ENCODE measurements at regions not wholly inside any gene's neighbourhood (a gene's known extent, or its start where the extent isn't known, plus 50 kb on each side); places are given as distances from the start of the nearest gene placed in this dataset.

DNA sequence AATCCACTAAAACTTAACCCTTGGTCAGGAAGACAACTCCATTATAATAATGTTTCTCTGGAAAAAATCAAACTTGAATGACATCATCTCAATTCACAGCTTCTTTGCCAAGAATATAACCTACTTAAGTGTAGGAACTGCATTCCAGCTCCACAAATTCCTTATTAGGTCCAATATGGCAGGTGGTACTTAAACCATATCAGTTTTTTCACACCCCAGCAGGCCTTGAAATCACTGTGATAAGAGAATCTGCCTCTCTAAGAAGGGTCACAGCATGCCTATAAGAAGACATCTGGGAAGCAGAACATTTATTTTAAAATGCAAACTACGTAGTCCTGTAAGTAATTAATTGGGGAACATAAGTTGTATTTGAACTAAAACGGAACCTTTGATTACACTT is 687.8 kb downstream of the DIAPH3 start:
- 86 to 91% methylated on average over 2 of the region's 2 CpGs for WGBS, 2 donors
- Histone ChIP-seq H3K36me3 (ENCODE audit: low read depth, missing control alignments) (no peaks in the 10 kb centered on the region), H3K4me3 (no peak overlapping the region), H3K4me1 (no peaks in the 10 kb centered on the region), H3K9me3 (no peaks in the 10 kb centered on the region), H3K27me3 (no peaks in the 10 kb centered on the region), H3K27ac (no peak overlapping the region)
- intact Hi-C loops (cut with DNase I; ENCODE audit: low total_unique reads) = no loop called here
- DNase-seq = no peak
- no peak for TF ChIP-seq POLR2A (IDR thresholded peaks at IDR 0.05)
- TF ChIP-seq, protein P1, sequence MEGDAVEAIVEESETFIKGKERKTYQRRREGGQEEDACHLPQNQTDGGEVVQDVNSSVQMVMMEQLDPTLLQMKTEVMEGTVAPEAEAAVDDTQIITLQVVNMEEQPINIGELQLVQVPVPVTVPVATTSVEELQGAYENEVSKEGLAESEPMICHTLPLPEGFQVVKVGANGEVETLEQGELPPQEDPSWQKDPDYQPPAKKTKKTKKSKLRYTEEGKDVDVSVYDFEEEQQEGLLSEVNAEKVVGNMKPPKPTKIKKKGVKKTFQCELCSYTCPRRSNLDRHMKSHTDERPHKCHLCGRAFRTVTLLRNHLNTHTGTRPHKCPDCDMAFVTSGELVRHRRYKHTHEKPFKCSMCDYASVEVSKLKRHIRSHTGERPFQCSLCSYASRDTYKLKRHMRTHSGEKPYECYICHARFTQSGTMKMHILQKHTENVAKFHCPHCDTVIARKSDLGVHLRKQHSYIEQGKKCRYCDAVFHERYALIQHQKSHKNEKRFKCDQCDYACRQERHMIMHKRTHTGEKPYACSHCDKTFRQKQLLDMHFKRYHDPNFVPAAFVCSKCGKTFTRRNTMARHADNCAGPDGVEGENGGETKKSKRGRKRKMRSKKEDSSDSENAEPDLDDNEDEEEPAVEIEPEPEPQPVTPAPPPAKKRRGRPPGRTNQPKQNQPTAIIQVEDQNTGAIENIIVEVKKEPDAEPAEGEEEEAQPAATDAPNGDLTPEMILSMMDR (IDR thresholded peaks at IDR 0.05) = no peak

- WGBS, 2 donors = 63 to 69% methylated on average over 2 of the region's 2 CpGs
- intact Hi-C loops (cut with DNase I; ENCODE audit: low total_unique reads) = no loop called here
Observed at GRCh38 chr13:59476366-59476765, 687.4 kb downstream of the DIAPH3 start.

DNA sequence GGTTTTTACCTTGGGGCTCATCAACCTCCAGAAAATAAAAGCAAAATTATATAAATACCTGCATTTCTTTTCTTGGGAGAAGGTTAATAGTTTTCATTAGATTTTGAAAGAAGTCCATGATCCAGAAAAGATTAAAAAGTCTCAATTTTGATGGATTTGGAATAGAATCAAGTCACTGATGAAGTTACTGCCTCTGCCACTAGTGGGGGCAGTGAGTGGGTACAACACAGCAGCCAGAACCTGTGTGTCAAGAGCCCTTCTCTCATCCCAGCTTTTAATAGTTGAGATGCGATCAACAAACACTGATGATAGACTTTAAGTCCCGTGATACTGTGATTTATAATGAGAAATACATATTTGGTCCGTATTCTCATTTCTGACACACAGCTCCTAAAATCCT is 686.7 kb downstream of the DIAPH3 start:
- DNase-seq = no peak
- Histone ChIP-seq H3K4me1 (no peaks in the 10 kb centered on the region), H3K27me3 (no peaks in the 10 kb centered on the region), H3K4me3 (no peak overlapping the region), H3K36me3 (ENCODE audit: low read depth, missing control alignments) (no peaks in the 10 kb centered on the region), H3K27ac (no peak overlapping the region), H3K9me3 (no peaks in the 10 kb centered on the region)
- intact Hi-C loops (cut with DNase I; ENCODE audit: low total_unique reads) = no loop called here
- 88 to 99% methylated on average over 3 of the region's 3 CpGs for WGBS, 2 donors
- no peak for TF ChIP-seq POLR2A (IDR thresholded peaks at IDR 0.05)
- TF ChIP-seq, protein P1 (IDR thresholded peaks at IDR 0.05) = no peak

More at GRCh38 chr13:59476366-59476765, 687.4 kb downstream of the DIAPH3 start:
- no peak overlapping the region for H3K4me3 ChIP-seq
- no peak for DNase-seq
- TF ChIP-seq, protein P1 (IDR thresholded peaks at IDR 0.05) = no peak
- no peak for TF ChIP-seq POLR2A (IDR thresholded peaks at IDR 0.05)
- H3K27ac ChIP-seq = no peak overlapping the region
- no peaks in the 10 kb centered on the region for H3K9me3 ChIP-seq
- H3K36me3 ChIP-seq (ENCODE audit: low read depth, missing control alignments) = no peaks in the 10 kb centered on the region
- H3K4me1 ChIP-seq = no peaks in the 10 kb centered on the region
- H3K27me3 ChIP-seq = no peaks in the 10 kb centered on the region

DNA sequence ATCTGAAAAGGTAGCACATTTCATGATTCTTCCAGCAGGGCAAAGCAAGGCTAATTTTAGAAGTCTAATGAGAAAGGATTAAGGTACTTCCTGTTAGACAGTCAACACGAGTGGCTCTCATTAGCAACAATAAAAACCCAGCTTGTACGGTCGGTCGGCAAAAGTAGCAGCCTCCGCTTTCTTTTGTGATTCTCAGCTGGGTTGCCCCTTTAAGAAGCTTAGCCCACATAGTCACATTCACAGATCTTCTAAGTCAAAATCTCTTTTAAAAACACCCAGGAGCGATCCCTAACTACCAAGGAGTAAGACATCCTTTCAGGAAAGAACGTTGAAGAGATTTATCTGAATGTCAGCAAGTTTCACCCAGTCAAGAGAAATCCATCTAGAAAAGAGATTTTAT is 684.8 kb downstream of the DIAPH3 start:
- Histone ChIP-seq H3K27me3 (no peaks in the 10 kb centered on the region), H3K36me3 (ENCODE audit: low read depth, missing control alignments) (no peaks in the 10 kb centered on the region), H3K27ac (no peak overlapping the region), H3K4me1 (peaks cover 4% of the 10 kb centered on the region), H3K4me3 (no peak overlapping the region), H3K9me3 (no peaks in the 10 kb centered on the region)
- no peak for DNase-seq
- intact Hi-C loops (cut with DNase I; ENCODE audit: low total_unique reads) = no loop called here
- 71 to 74% methylated on average over 7 of the region's 7 CpGs for WGBS, 2 donors
- TF ChIP-seq, protein P1 (IDR thresholded peaks at IDR 0.05) = no peak
- no peak for TF ChIP-seq POLR2A (IDR thresholded peaks at IDR 0.05)

DNA sequence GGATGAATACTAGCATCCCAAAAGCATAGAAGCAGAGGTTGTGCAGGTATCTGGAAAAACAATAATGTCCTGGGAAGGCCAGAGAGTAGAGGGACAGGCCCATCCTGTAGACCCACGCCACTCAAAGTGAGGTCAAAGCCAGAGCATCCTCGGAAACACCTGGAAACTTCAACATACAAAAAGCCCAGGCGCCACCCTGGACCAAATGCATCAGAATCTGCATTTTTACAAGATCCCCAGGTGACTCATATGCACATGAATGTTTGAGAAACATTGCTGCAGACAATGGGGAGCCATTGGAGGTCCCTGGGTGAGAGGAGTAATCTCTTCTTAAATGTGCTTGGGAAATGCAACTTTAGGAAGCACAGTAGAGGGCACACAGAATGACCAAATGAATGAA is 684.1 kb downstream of the DIAPH3 start:
- no peaks in the 10 kb centered on the region for H3K9me3 ChIP-seq
- H3K4me3 ChIP-seq = no peak overlapping the region
- peaks cover 8% of the 10 kb centered on the region for H3K4me1 ChIP-seq
- H3K27me3 ChIP-seq = no peaks in the 10 kb centered on the region
- intact Hi-C loops (cut with DNase I; ENCODE audit: low total_unique reads) = no loop called here
- no peak for DNase-seq
- TF ChIP-seq POLR2A (IDR thresholded peaks at IDR 0.05) = no peak
- TF ChIP-seq, protein P1 (IDR thresholded peaks at IDR 0.05) = no peak
- 87 to 96% methylated on average over 3 of the region's 3 CpGs for WGBS, 2 donors
- H3K36me3 ChIP-seq (ENCODE audit: low read depth, missing control alignments) = no peaks in the 10 kb centered on the region
- H3K27ac ChIP-seq = no peak overlapping the region
